AG04450 (cell line): ENCODE measurements at regions not wholly inside any gene's neighbourhood (a gene's known extent, or its start where the extent isn't known, plus 50 kb on each side); places are given as distances from the start of the nearest gene placed in this dataset.

Experiments
- CTCF ChIA-PET: fragments of 300-600, 350-600 bp; formaldehyde crosslinking; extraction: SDS; loops from one replicate; lab custom pipeline; 2022; ENCODE audit warnings: antibody characterized with exemption, inconsistent platforms; lab: Charles Lee
- POLR2A ChIA-PET: fragments of 350-600 bp; formaldehyde crosslinking; extraction: SDS; loops from one replicate; lab custom pipeline; 2021; ENCODE audit warnings: antibody characterized with exemption, inconsistent platforms; lab: Yijun Ruan, JAX
- DNase-seq: peaks from one replicate; pipeline ENCODE4 v3.0.0-alpha.2; 2011; ENCODE audit warnings: low read depth, low spot score
- H3K27ac ChIP-seq: one replicate; pipeline ENCODE4 v1.5.1; 2012; ENCODE audit warnings: low read depth, low read length, control low read depth
- H3K27me3 ChIP-seq: one replicate; pipeline ENCODE4 v1.6.0; 2012; ENCODE audit warnings: low read length; ENCODE audit not compliant: control insufficient read depth, insufficient read depth
- H3K4me3 ChIP-seq: 2 replicates; pipeline ENCODE4 v1.5.1; 2011; ENCODE audit warnings: mild to moderate bottlenecking, low read depth, low read length, control low read depth
- H3K9me3 ChIP-seq: 2 replicates; pipeline ENCODE4 v1.5.1; 2012; ENCODE audit warnings: low read length; ENCODE audit not compliant: control insufficient read depth, insufficient read depth
- CTCF ChIP-seq: IDR thresholded peaks from 2 replicates; pipeline ENCODE4 v1.5.1; 2011; ENCODE audit warnings: low read depth, low read length, control low read depth, inconsistent platforms

GRCh38 chr3:126256251-126256650, 75.9 kb upstream of the ALDH1L1 start:
- no peak overlapping the region for H3K4me3 ChIP-seq
- DNase-seq, result no peak
- H3K27me3 ChIP-seq, result no peaks in the 10 kb centered on the region
- ChIA-PET CTCF (interaction anchor here (0.8 kb wide), 1 partner anchor 10 kb away, joined by 3 read pairs; no protein-coding TSS in a partner anchor), POLR2A (no interaction called here)
- H3K9me3 ChIP-seq, result no peaks in the 10 kb centered on the region; the same call in 1 of the 2 replicates
- no peak overlapping the region for H3K27ac ChIP-seq
- no peak for TF ChIP-seq CTCF

DNA sequence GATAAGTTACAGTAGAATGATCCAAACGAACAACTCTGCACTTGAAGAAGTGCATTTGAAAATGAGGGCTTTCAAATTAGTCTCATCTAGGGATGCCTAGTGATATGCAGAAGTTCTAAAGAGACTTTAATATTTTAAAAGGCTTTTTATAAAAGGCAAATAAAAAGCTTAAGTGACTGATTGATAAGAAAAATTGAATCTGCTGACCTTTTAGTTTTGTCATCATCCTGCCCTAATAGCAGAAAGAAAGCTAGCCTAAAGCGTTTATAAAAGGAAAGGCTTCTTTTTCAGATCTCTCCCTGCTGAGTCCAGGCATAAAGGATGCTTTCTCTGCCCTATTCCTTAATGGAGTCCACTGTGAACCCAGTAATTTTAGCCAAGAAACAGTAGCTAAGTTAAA, 72.7 kb upstream of the ALDH1L1 start:
- POLR2A ChIA-PET, result no interaction called here
- CTCF ChIA-PET, result interaction anchor here (0.7 kb wide), 1 partner anchor 40 kb away, joined by 3 read pairs; no protein-coding TSS in a partner anchor
- DNase-seq, result no peak
- H3K4me3 ChIP-seq, result no peak overlapping the region
- no peaks in the 10 kb centered on the region for H3K27me3 ChIP-seq
- H3K9me3 ChIP-seq, result no peaks in the 10 kb centered on the region
- TF ChIP-seq CTCF, result no peak
- H3K27ac ChIP-seq, result no peak overlapping the region

GRCh38 chr3:126252373-126252772, 72.0 kb upstream of the ALDH1L1 start:
- POLR2A ChIA-PET, result no interaction called here

GRCh38 chr3:126245811-126246727, 65.7 kb upstream of the ALDH1L1 start:
- CTCF ChIA-PET, result interaction anchor here (0.6 to 4.6 kb wide), 53 partner anchors 8 to 658 kb away, joined by 3 to 45 read pairs (median 4); partner anchors contain the start of genes CFAP100 and KLF15
- H3K27ac ChIP-seq, result no peak overlapping the region
- no peak overlapping the region for H3K4me3 ChIP-seq
- H3K27me3 ChIP-seq, result peaks cover 4% of the 10 kb centered on the region
- peak; percentile 46 for DNase-seq
- peak; percentile 70 for TF ChIP-seq CTCF
- peaks cover 12% of the 10 kb centered on the region for H3K9me3 ChIP-seq
- POLR2A ChIA-PET, result interaction anchor here (0.6 kb wide), 2 partner anchors 15 to 145 kb away, joined by 3 to 4 read pairs; no protein-coding TSS in a partner anchor

More at GRCh38 chr3:126252373-126252772, 72.0 kb upstream of the ALDH1L1 start:
- no peak overlapping the region for H3K27ac ChIP-seq
- CTCF ChIA-PET, result interaction anchor here (1.2 kb wide), 1 partner anchor 136 kb away, joined by 3 read pairs; no protein-coding TSS in a partner anchor
- DNase-seq, result no peak
- TF ChIP-seq CTCF, result no peak
- H3K9me3 ChIP-seq, result peaks cover 3% of the 10 kb centered on the region; the same call in 1 of the 2 replicates
- no peaks in the 10 kb centered on the region for H3K27me3 ChIP-seq
- H3K4me3 ChIP-seq, result no peak overlapping the region
